ENCODE measurements at regions not wholly inside any gene's neighbourhood (a gene's known extent, or its start where the extent isn't known, plus 50 kb on each side); places are given as distances from the start of the nearest gene placed in this dataset.

GRCh38 chr18:2420367-2420766, 150.9 kb downstream of the METTL4 start:
- POLR2A ChIA-PET = no interaction called here
- no peak overlapping the region for H3K4me3 ChIP-seq (ENCODE audit: low read depth, low read length)
- CTCF ChIA-PET = interaction anchor here (1.9 kb wide), 1 partner anchor 9 kb away, joined by 5 read pairs; no protein-coding TSS in a partner anchor
- TF ChIP-seq CTCF (IDR thresholded peaks at IDR 0.05; ENCODE audit: insufficient read depth, low read depth, low read length) = no peak
- H3K27me3 ChIP-seq (ENCODE audit: control insufficient read depth, insufficient read depth, low read length) = no peaks in the 10 kb centered on the region
- H3K36me3 ChIP-seq (ENCODE audit: control insufficient read depth, insufficient read depth, low read length) = no peaks in the 10 kb centered on the region
- DNase-seq (ENCODE audit: low read depth) = no peak

DNA sequence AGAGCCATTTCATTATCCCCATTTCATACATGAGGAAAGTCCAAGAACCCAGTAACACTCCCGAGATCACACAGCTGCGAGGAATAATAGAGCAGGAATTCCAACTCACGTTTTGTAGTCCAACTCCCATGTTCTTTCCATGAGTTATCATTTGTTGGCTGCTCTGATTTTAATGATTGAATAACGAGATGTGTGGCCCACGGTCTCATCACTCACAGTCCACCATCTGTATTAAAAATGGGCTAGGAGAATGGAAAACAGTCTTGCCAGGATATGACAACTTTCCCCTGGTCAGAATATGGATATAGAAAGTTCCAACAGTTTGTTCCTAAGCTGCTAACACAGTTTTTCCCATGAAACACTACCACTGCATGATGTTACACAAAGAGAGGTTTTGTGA, 147.5 kb downstream of the METTL4 start:
- H3K4me3 ChIP-seq (ENCODE audit: low read depth, low read length) = no peak overlapping the region
- no peaks in the 10 kb centered on the region for H3K36me3 ChIP-seq (ENCODE audit: control insufficient read depth, insufficient read depth, low read length)
- ChIA-PET CTCF (interaction anchor here (1.6 kb wide), 1 partner anchor 15 kb away, joined by 3 read pairs; no protein-coding TSS in a partner anchor), POLR2A (no interaction called here)
- no peak for TF ChIP-seq CTCF (IDR thresholded peaks at IDR 0.05; ENCODE audit: insufficient read depth, low read depth, low read length)
- H3K27me3 ChIP-seq (ENCODE audit: control insufficient read depth, insufficient read depth, low read length) = no peaks in the 10 kb centered on the region
- no peak for DNase-seq (ENCODE audit: low read depth)

DNA sequence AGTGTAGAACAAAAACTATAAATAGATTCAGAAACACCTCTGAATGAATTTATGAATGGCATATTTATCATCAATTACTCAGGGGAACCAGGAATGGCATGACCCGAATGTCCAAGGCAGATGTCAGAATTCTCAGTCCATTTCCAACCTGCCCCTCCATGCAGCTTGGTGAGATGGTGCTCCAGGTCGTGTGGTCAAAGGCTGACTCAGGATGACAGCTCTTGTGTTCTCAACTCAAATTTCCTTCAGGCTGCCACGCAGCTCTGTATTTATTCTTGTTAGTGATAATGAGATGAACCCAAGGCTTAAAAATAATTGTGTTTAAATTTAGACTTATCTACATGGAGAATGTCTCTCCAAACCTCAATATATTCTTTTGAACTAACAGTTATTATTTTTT, 146.9 kb downstream of the METTL4 start:
- Histone ChIP-seq H3K36me3 (ENCODE audit: control insufficient read depth, insufficient read depth, low read length) (no peaks in the 10 kb centered on the region), H3K27me3 (ENCODE audit: control insufficient read depth, insufficient read depth, low read length) (no peaks in the 10 kb centered on the region), H3K4me3 (ENCODE audit: low read depth, low read length) (no peak overlapping the region)
- ChIA-PET CTCF (interaction anchor here (1.2 to 1.6 kb wide), 2 partner anchors 10 to 16 kb away, joined by 3 read pairs; no protein-coding TSS in a partner anchor), POLR2A (no interaction called here)
- no peak for TF ChIP-seq CTCF (IDR thresholded peaks at IDR 0.05; ENCODE audit: insufficient read depth, low read depth, low read length)
- DNase-seq (ENCODE audit: low read depth) = no peak

DNA sequence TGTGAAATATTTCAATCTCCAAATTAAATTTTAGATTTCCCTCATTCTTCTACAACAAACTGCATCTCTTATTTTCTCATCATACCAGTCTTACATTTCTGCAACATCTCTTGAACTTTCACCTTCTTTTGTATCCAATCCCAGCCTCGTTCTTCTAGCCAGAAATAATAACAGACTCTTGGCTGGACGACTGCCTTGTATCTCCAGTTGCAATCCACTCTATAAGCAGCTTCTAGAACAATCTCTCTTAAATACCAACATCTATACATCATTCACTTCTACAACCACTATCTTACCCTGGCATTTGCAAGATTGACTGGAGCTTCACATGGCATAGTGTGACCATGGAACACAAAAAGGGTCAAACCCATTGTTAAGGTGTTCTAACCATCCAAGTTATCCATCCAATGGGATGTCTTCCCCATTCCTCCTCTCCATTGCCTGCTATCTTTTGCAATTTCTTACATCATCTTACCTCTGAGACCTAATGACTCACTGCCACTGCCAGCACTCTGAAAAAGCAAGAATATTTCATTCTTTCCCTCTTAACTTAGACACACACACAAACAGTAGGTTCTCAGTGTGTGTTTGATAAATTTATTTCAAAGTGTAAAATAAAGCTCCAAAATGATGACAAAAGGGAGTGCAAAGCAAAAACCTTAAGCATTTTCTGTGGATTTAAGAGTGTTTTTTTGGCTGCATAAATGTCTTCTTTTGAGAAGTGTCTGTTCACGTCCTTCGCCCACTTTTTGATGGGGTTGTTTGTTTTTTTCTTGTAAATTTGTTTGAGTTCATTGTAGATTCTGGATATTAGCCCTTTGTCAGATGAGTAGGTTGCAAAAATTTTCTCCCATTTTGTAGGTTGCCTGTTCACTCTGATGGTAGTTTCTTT, 145.6 kb downstream of the METTL4 start:
- POLR2A ChIA-PET = no interaction called here
- H3K36me3 ChIP-seq (ENCODE audit: control insufficient read depth, insufficient read depth, low read length) = no peaks in the 10 kb centered on the region
- no peaks in the 10 kb centered on the region for H3K27me3 ChIP-seq (ENCODE audit: control insufficient read depth, insufficient read depth, low read length)
- no peak overlapping the region for H3K4me3 ChIP-seq (ENCODE audit: low read depth, low read length)
- no peak for DNase-seq (ENCODE audit: low read depth)
- CTCF ChIA-PET = no interaction called here
- TF ChIP-seq CTCF (IDR thresholded peaks at IDR 0.05; ENCODE audit: insufficient read depth, low read depth, low read length) = no peak

DNA sequence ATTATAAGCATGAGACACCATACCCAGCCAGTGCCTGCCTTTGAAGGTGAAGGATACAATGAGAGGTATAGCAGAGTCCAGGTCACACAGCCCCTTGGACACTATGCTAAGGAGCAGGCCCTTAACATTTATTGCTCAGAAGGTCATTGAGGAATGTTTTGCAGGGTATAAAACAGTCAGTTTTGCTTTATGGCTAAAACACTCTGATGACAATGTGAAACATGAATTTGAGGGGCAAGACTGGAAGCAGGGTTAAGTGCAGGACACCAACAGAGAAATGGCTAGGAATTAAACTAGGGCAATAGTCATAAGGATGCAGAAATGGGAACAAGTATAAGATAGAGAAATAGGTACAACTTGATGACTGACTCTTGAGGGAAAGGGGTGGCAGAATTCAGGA, 141.1 kb downstream of the METTL4 start:
- no peaks in the 10 kb centered on the region for H3K36me3 ChIP-seq (ENCODE audit: control insufficient read depth, insufficient read depth, low read length)
- no peaks in the 10 kb centered on the region for H3K27me3 ChIP-seq (ENCODE audit: control insufficient read depth, insufficient read depth, low read length)
- ChIA-PET CTCF (interaction anchor here (1.5 kb wide), 1 partner anchor 10 kb away, joined by 5 read pairs; no protein-coding TSS in a partner anchor), POLR2A (no interaction called here)
- DNase-seq (ENCODE audit: low read depth) = no peak
- no peak for TF ChIP-seq CTCF (IDR thresholded peaks at IDR 0.05; ENCODE audit: insufficient read depth, low read depth, low read length)
- H3K4me3 ChIP-seq (ENCODE audit: low read depth, low read length) = no peak overlapping the region

Data from BJ (cell line).